ENCODE measurements at regions not wholly inside any gene's neighbourhood (a gene's known extent, or its start where the extent isn't known, plus 50 kb on each side); places are given as distances from the start of the nearest gene placed in this dataset.
"Not testable (repeated sequence)": the region's sequence is repeated elsewhere in the genome, so short reads cannot be mapped to it uniquely, and the experiment has no call there.

DNA sequence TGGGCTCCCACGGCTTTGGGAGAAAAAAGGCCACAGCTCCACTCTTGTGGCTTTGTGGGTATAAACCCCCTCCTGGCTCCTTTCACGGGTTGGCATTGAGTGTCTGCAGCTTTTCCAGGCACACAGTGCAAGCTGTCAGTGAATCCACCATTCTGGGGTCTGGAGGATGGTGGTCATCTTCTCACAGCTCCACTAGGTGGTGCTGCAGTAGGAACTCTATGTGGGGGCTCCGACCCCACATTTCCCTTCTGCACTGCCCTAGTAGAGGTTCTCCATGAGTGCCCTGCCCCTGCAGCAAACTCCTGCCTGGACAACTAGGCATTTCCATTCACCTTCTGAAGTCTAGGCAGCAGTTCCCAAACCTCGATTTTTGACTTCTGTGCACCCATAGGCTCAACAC lies 104.5 kb downstream of the ART5 start:
- not testable (repeated sequence) for H4K20me1 ChIP-seq (ENCODE audit: low read depth); H3K4me3 Mint-ChIP-seq; H3K4me2 ChIP-seq; H2AFZ ChIP-seq (replicated peaks); H3K4me3 ChIP-seq; DNase-seq (ENCODE audit: low spot score); H3K4me1 Mint-ChIP-seq; H3F3A ChIP-seq (ENCODE audit: low read depth); H3K79me2 ChIP-seq (ENCODE audit: low read depth); H3K36me3 ChIP-seq; H3K36me3 Mint-ChIP-seq; H3K27me3 ChIP-seq; H3K9me3 ChIP-seq (ENCODE audit: low read depth); H3K27me3 Mint-ChIP-seq (ENCODE audit: insufficient read depth, low read depth); H3K27ac ChIP-seq; H3K9ac ChIP-seq; H3K27ac Mint-ChIP-seq; H3K4me1 ChIP-seq
- peaks cover 28% of the 10 kb centered on the region for H3K9me3 Mint-ChIP-seq
- TF ChIP-seq, protein P1, sequence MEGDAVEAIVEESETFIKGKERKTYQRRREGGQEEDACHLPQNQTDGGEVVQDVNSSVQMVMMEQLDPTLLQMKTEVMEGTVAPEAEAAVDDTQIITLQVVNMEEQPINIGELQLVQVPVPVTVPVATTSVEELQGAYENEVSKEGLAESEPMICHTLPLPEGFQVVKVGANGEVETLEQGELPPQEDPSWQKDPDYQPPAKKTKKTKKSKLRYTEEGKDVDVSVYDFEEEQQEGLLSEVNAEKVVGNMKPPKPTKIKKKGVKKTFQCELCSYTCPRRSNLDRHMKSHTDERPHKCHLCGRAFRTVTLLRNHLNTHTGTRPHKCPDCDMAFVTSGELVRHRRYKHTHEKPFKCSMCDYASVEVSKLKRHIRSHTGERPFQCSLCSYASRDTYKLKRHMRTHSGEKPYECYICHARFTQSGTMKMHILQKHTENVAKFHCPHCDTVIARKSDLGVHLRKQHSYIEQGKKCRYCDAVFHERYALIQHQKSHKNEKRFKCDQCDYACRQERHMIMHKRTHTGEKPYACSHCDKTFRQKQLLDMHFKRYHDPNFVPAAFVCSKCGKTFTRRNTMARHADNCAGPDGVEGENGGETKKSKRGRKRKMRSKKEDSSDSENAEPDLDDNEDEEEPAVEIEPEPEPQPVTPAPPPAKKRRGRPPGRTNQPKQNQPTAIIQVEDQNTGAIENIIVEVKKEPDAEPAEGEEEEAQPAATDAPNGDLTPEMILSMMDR (IDR thresholded peaks at IDR 0.05): peak; percentile 37

DNA sequence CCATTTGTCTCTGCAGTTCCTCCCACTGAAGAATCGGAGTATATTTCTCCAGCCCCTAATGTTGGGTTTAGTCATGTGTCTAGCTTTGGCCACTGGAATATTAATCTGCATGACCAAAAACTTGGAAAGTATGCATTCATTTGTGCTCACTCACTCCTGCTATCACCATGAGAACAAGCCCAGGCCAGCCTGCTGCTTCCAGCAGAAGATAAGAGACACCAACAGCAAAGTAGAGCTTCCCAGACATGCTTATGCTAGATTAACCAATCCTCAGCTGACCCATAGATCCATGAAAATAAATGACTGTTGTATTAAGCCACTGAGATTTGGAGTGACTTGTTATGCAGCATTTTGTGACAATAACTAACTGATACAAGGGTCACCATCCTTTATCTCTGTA lies 108.8 kb downstream of the ART5 start:
- H3K27ac ChIP-seq; H3K4me3 Mint-ChIP-seq; DNase-seq (ENCODE audit: low spot score); H3K9ac ChIP-seq; H3K4me3 ChIP-seq; H4K20me1 ChIP-seq (ENCODE audit: low read depth); H3K36me3 Mint-ChIP-seq; H3K27me3 ChIP-seq; H3K9me3 ChIP-seq (ENCODE audit: low read depth); H3K27me3 Mint-ChIP-seq (ENCODE audit: insufficient read depth, low read depth); H3K4me2 ChIP-seq; H3K4me1 ChIP-seq; H3K36me3 ChIP-seq; H2AFZ ChIP-seq (replicated peaks); H3F3A ChIP-seq (ENCODE audit: low read depth); H3K79me2 ChIP-seq (ENCODE audit: low read depth): not testable (repeated sequence)
- peaks cover 19% of the 10 kb centered on the region for H3K4me1 Mint-ChIP-seq
- peak overlapping the region; percentile 57 for H3K27ac Mint-ChIP-seq
- H3K9me3 Mint-ChIP-seq: peaks cover 16% of the 10 kb centered on the region

DNA sequence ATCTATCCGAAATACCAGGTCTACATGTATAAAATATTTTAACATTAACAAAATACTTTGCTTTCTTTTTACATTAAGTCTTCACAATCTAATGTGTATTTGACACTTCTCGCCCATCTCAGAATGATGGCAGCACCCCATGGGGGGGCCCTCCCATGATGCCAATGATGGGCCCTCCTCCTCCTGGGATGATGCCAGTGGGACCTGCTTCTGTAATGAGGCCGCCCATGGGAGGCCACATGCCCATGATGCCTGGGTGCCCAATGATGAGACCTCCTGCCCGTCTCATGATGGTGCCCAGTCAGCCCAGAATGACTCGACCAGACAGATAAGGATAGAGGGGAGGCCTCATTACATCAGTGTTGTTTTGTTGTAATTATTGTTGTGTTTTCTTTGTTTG lies 110.5 kb downstream of the ART5 start:
- peaks cover 20% of the 10 kb centered on the region for H3K4me1 Mint-ChIP-seq
- not testable (repeated sequence) for H3K36me3 Mint-ChIP-seq; H3K27me3 Mint-ChIP-seq (ENCODE audit: insufficient read depth, low read depth)

DNA sequence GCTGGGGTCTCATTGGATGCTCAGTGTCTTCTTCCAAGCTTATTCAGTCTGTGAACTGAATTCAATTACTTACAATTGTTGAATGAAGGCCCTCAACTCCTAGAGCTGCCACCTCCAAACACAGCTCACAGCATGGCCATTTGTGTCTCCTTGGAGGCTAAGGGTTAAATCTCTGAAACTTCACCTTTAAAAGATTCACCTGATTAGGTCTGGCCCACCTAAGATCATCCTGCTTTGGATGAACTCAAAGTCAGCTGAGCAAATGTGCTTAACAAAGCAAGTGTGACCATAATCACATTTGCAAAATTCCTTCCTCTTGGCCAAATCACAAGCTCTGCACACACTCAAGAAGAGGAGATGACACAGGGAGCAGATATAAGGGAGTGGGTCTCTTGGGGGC lies 118.2 kb downstream of the ART5 start:
- not testable (repeated sequence) for DNase-seq (ENCODE audit: low spot score); H2AFZ ChIP-seq (replicated peaks); H3K4me2 ChIP-seq; H3K79me2 ChIP-seq (ENCODE audit: low read depth); H3K27me3 Mint-ChIP-seq (ENCODE audit: insufficient read depth, low read depth); H3K9me3 ChIP-seq (ENCODE audit: low read depth); H3K36me3 Mint-ChIP-seq; H3K4me1 Mint-ChIP-seq; H3K9ac ChIP-seq; H3K4me1 ChIP-seq; H3K27ac Mint-ChIP-seq; H3K27ac ChIP-seq; H3K4me3 ChIP-seq; H3K4me3 Mint-ChIP-seq; H3K36me3 ChIP-seq; H4K20me1 ChIP-seq (ENCODE audit: low read depth); H3F3A ChIP-seq (ENCODE audit: low read depth); H3K27me3 ChIP-seq
- H3K9me3 Mint-ChIP-seq: peaks cover 34% of the 10 kb centered on the region

More for the DNA sequence above, 110.5 kb downstream of the ART5 start:
- H3K4me3 Mint-ChIP-seq; H3K4me3 ChIP-seq; H3K27ac ChIP-seq; H3K36me3 ChIP-seq; H3K79me2 ChIP-seq (ENCODE audit: low read depth); H4K20me1 ChIP-seq (ENCODE audit: low read depth); H3K9me3 ChIP-seq (ENCODE audit: low read depth); H3K27ac Mint-ChIP-seq; H3F3A ChIP-seq (ENCODE audit: low read depth); H3K4me2 ChIP-seq; DNase-seq (ENCODE audit: low spot score); H2AFZ ChIP-seq (replicated peaks); H3K27me3 ChIP-seq; H3K4me1 ChIP-seq; H3K9ac ChIP-seq: not testable (repeated sequence)
- H3K9me3 Mint-ChIP-seq: peaks cover 12% of the 10 kb centered on the region

DNA sequence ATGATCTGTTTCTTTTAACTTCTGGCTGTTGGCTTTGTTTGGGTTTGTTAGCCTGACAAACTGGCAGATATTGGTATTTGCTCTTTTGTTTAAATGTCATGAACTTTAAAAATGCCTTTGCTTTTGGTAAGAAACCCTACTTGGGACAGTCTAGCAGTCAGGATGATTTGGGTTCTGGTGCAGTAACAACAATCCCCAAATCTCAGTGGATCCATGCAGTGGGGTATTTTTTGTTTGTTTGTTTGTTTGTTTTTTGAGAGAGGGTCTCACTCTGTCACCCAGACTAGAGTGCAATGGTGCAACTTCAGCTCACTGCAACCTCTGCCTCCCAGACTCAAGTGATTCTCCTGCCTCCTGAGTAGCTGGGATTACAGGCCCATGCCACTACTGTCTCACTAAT lies 120.9 kb downstream of the ART5 start:
- not testable (repeated sequence) for H3K36me3 Mint-ChIP-seq; H4K20me1 ChIP-seq (ENCODE audit: low read depth); H3K4me3 ChIP-seq; H3F3A ChIP-seq (ENCODE audit: low read depth); H3K27me3 ChIP-seq; H3K27ac ChIP-seq; H3K4me3 Mint-ChIP-seq; H3K27me3 Mint-ChIP-seq (ENCODE audit: insufficient read depth, low read depth); H3K36me3 ChIP-seq; DNase-seq (ENCODE audit: low spot score); H3K79me2 ChIP-seq (ENCODE audit: low read depth); H3K4me2 ChIP-seq; H2AFZ ChIP-seq (replicated peaks); H3K4me1 Mint-ChIP-seq; H3K9me3 ChIP-seq (ENCODE audit: low read depth); H3K27ac Mint-ChIP-seq; H3K4me1 ChIP-seq; H3K9ac ChIP-seq
- H3K9me3 Mint-ChIP-seq: peaks cover 38% of the 10 kb centered on the region

DNA sequence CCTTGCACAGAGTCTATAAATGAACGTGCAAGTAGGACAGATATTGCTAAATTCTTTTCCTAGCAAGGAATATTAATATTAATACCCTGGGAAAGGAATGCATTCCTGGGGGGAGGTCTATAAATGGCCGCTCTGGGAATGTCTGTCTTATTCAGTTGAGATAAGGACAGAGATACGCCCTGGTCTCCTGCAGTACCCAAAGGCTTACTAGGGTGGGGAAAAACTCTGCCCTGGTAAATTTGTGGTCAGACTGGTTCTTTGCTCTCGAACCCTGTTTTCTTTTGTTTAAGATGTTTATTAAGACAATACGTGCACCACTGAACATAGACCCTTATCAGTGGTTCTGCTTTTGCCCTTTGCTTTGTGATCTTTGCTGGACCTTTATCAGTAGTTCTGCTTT lies 122.0 kb downstream of the ART5 start:
- H3K9me3 Mint-ChIP-seq: peaks cover 38% of the 10 kb centered on the region
- not testable (repeated sequence) for H4K20me1 ChIP-seq (ENCODE audit: low read depth); H2AFZ ChIP-seq (replicated peaks); H3K27me3 Mint-ChIP-seq (ENCODE audit: insufficient read depth, low read depth); H3K79me2 ChIP-seq (ENCODE audit: low read depth); H3K36me3 ChIP-seq; DNase-seq (ENCODE audit: low spot score); H3K27ac Mint-ChIP-seq; H3K4me1 ChIP-seq; H3K4me3 ChIP-seq; H3K4me3 Mint-ChIP-seq; H3K27ac ChIP-seq; H3K27me3 ChIP-seq; H3K4me2 ChIP-seq; H3F3A ChIP-seq (ENCODE audit: low read depth); H3K9me3 ChIP-seq (ENCODE audit: low read depth); H3K4me1 Mint-ChIP-seq; H3K36me3 Mint-ChIP-seq; H3K9ac ChIP-seq

DNA sequence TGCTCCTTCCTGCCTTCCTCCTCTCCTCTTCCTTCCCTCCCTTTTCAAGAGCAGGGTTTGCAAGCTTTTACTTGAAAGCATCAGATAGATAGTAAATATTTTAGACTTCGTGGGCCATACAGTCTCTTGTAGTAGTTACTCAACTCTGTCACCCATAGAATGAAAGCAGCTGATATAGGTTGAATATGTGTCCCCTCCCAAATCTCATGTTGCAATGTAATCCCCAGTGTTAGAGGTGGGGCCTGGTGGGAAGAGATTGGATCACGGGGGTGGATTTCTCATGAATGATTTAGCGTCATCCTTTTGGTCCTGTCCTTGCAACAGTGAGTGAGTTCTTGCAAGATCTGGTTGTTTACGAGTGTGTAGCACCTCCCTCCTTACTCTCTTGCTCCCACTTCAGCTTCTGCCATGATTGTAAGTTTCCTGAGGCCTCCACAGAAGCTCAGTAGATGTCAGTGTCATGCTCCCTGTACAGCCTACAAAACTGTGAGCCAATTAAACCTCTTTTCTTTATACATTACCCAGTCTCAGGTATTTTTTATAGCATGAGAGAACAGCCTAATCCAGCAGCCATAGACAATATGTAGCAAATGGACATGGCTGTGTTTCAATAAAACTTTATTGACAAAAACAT lies 124.7 kb downstream of the ART5 start:
- not testable (repeated sequence) for H3K36me3 Mint-ChIP-seq; H3K79me2 ChIP-seq (ENCODE audit: low read depth); H3K27me3 Mint-ChIP-seq (ENCODE audit: insufficient read depth, low read depth); H3K27me3 ChIP-seq; H3K4me3 Mint-ChIP-seq; DNase-seq (ENCODE audit: low spot score); H3K4me1 ChIP-seq; H3K9me3 ChIP-seq (ENCODE audit: low read depth); H3K27ac Mint-ChIP-seq; H3K9ac ChIP-seq; H3K4me2 ChIP-seq; H3K27ac ChIP-seq; H2AFZ ChIP-seq (replicated peaks); H3F3A ChIP-seq (ENCODE audit: low read depth); H3K36me3 ChIP-seq; H3K4me3 ChIP-seq; H4K20me1 ChIP-seq (ENCODE audit: low read depth)
- H3K9me3 Mint-ChIP-seq: peaks cover 28% of the 10 kb centered on the region
- H3K4me1 Mint-ChIP-seq: peaks cover 36% of the 10 kb centered on the region
